HG02970 (cell line): ENCODE measurements at regions not wholly inside any gene's neighbourhood (a gene's known extent, or its start where the extent isn't known, plus 50 kb on each side); places are given as distances from the start of the nearest gene placed in this dataset.

Experiments
- ATAC-seq: cut with Tn5 transposase; IDR thresholded peaks from one replicate; pipeline ENCODE4 v1.9.1; 2021; ENCODE audit warnings: mild to moderate bottlenecking, moderate library complexity, moderate number of reproducible peaks; ENCODE audit not compliant: unreplicated experiment, low FRiP score

- no peak for ATAC-seq
Observed at GRCh38 chr10:24086296-24087086, 122.4 kb upstream of the KIAA1217 start.

GRCh38 chr10:24091256-24091655 is 117.7 kb upstream of the KIAA1217 start:
- no peak for ATAC-seq

- ATAC-seq, result no peak
Observed at GRCh38 chr10:24096281-24096680, 112.7 kb upstream of the KIAA1217 start.

- ATAC-seq, result no peak
Observed at GRCh38 chr10:24097751-24098207, 111.2 kb upstream of the KIAA1217 start.

GRCh38 chr10:24104895-24105294 is 104.0 kb upstream of the KIAA1217 start:
- no peak for ATAC-seq

- no peak for ATAC-seq
Observed at GRCh38 chr10:24113901-24114300, 95.0 kb upstream of the KIAA1217 start.

GRCh38 chr10:24114556-24114955 is 94.4 kb upstream of the KIAA1217 start:
- ATAC-seq, result no peak

- ATAC-seq, result no peak
Observed at GRCh38 chr10:24115403-24115802, 93.5 kb upstream of the KIAA1217 start.

GRCh38 chr10:24118246-24118645 is 90.7 kb upstream of the KIAA1217 start:
- no peak for ATAC-seq

- no peak for ATAC-seq
Observed at GRCh38 chr10:24119896-24120295, 89.0 kb upstream of the KIAA1217 start.

- no peak for ATAC-seq
Observed at GRCh38 chr10:24120646-24121045, 88.3 kb upstream of the KIAA1217 start.

- no peak for ATAC-seq
Observed at GRCh38 chr10:24127516-24127915, 81.4 kb upstream of the KIAA1217 start.

GRCh38 chr10:24128066-24128730 is 80.7 kb upstream of the KIAA1217 start:
- ATAC-seq, result no peak

- ATAC-seq, result no peak
Observed at GRCh38 chr10:24132741-24133140, 76.2 kb upstream of the KIAA1217 start.

- ATAC-seq, result no peak
Observed at GRCh38 chr10:24133835-24134234, 75.1 kb upstream of the KIAA1217 start.

GRCh38 chr10:24136070-24136469 is 72.9 kb upstream of the KIAA1217 start:
- no peak for ATAC-seq

- no peak for ATAC-seq
Observed at GRCh38 chr10:24147321-24147720, 61.6 kb upstream of the KIAA1217 start.

GRCh38 chr10:24149640-24150039 is 59.3 kb upstream of the KIAA1217 start:
- no peak for ATAC-seq

GRCh38 chr10:24150853-24151252 is 58.1 kb upstream of the KIAA1217 start:
- ATAC-seq, result no peak

- ATAC-seq, result no peak
Observed at GRCh38 chr10:24152270-24152669, 56.7 kb upstream of the KIAA1217 start.

GRCh38 chr10:24153031-24153430 is 55.9 kb upstream of the KIAA1217 start:
- no peak for ATAC-seq

GRCh38 chr10:24153537-24153936 is 55.4 kb upstream of the KIAA1217 start:
- no peak for ATAC-seq
